Muscle of arm (tissue), 1 donor: ENCODE measurements at regions not wholly inside any gene's neighbourhood (a gene's known extent, or its start where the extent isn't known, plus 50 kb on each side); places are given as distances from the start of the nearest gene placed in this dataset.
A peak's percentile ranks its signal among the peaks of the same experiment; 100 is the strongest.
"Not testable (repeated sequence)": the region's sequence is repeated elsewhere in the genome, so short reads cannot be mapped to it uniquely, and the experiment has no call there.

Experiments used
- DNase-seq: peaks from one replicate; pipeline ENCODE4 v3.0.0-alpha.2; 2013

DNA sequence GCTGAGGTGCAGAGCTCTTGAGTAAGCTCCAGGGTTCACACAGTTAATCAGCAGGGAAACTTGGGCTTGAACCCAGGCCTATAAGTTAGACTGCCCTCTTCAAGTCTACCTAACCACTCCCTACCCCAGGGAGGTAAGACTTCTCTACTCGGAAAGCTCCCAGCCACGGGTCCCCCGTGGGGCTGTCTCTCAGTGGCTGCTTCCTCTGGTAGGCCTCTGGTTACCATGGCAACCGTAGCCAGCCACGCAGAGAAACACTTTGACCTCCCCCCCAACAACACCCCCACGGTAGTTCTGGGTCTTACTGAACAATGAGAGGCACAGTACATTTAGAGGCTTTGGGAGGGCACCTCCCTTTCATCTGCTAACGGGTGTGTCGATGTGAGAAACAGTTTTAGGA, 245.2 kb downstream of the AACS start:
- no peak for DNase-seq

DNA sequence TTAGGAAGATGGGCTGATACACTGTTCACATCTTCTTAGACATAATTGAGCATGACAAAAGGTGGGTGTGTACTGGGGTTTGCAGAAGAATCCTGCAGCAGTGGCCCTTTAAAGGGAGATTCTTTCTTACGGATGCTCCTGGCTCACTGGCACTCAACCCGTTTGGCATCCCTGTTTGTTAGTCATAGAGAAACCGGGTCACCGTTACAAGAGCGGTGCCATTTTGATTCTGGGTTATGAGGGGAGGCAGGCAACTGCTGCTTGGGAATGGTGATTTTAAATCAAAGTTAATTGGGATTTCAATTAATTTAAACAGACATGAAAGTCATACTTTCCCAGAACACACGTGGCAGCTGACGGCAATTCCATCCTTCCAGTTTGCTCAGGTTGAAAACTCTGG, 245.8 kb downstream of the AACS start:
- no peak for DNase-seq

GRCh38 chr12:125312471-125312870, 247.2 kb downstream of the AACS start:
- no peak for DNase-seq

- DNase-seq, result no peak
Measured at GRCh38 chr12:125314051-125314755, 249.0 kb downstream of the AACS start.

DNA sequence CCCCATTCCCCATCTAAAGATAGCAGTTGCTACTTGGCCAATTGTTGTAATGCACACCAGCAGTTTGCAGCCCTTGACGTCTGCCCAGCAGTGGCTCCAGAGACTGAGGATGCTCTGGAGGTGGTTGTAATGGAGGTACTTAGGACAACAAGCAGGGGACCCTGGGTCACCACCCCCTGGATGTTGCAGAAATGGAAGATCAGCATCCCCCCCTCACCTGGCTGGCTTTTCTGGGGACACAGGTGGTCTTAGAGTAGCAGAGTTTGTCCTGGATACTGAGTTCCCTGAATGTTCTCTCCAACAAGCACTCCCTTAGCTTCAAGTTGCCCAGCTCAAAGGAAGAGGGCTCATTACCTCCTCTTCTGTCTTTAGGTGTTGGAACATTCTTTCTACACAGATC, 250.5 kb downstream of the AACS start:
- no peak for DNase-seq

DNA sequence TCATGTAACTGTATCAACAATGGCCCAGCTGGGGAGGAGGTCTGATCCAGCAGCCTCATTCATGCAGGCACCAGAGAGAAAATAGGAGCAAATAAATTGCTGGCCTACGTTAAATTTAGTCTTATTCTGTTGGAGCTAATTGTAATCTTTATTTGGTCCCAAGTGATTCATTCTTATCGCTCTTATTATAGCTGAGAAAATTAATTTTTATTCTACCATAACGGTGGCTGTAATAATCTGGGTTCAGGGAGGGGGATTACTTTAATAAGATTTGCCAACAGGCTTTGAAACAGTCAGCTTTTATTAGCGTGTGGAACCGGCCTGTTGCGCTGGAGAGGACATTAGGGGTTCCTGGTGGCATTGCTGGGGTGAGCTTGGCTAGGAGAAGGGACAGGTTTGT, 254.9 kb downstream of the AACS start:
- no peak for DNase-seq

- no peak for DNase-seq
Measured at GRCh38 chr12:125324861-125325490, 259.7 kb downstream of the AACS start.

GRCh38 chr12:125329239-125330102, 264.2 kb downstream of the AACS start:
- no peak for DNase-seq

GRCh38 chr12:125330645-125331341, 265.6 kb downstream of the AACS start:
- peak; percentile 45 for DNase-seq

DNA sequence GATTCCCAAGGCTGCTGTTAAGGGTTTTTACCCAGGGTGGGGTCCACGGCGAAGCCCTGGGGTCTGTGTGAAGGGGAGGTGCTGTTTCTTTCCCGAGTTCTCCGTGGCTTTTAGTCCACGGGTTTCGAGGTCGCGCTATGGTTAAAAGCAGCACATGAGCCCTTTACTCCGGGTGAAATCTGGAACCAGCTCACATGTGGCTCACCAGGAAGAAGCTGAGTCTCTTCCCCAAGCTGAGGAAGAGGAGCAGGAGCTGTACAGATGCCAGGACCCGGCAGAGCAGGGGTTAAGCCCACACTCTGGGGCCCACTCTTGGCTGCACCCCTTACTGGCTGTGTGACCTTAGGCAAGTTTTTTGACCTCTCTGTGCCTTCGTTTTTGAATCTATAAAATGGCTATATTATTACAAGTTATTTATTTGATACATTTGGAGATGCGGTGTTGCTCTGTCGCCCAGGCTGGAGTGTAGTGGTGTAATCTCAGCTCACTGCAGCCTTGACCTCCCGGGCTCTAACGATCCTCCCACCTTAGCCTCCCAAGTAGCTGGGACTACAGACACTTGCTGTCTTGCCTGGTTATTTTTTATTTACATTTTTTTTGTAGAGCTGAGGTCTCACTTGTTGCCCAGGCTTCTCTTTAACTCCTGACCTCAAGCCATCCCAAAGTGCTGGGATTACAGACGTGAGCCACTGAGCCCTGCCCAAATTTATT, 266.3 kb downstream of the AACS start:
- DNase-seq, result no peak

DNA sequence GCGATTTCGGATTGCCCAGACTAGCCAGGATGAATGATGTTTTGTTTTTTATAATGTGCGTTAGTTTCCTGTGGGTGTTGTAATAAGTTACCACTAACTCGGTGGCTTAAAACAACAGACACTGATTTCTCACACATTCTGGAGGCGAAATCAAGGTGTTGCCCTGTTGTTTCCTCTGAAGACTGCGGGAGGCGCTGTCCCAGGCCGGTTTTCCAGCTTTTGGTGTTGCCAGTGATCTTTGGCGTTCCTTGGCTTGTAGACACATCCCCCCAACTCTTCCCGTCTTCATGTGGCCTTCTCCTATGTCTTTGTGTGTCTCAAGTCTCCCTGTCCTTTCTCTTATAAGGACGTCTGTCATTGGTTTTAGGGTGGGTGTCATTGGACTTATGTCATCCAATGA, 267.7 kb downstream of the AACS start:
- no peak for DNase-seq

GRCh38 chr12:125336246-125336645, 271.0 kb downstream of the AACS start:
- DNase-seq, result no peak

DNA sequence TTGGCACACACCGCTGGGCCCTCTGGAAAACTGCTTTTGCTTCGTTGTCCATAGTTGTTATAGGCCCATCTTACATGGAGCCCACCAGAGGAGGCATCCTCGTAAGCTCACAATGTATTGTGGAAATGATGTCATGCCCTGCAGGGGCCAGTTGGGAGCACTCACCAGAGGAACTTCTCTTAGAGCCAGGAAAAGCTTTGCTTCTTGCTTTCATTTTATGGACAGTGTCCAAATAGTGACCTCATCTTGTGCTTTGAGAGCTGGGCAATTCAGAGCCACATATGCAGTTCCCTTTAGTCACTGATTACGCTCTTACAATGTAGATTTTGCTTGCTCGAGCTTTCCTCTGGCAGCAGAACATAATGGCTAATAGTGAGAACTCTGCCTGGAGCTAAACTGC, 275.6 kb downstream of the AACS start:
- peak; percentile 81 for DNase-seq

DNA sequence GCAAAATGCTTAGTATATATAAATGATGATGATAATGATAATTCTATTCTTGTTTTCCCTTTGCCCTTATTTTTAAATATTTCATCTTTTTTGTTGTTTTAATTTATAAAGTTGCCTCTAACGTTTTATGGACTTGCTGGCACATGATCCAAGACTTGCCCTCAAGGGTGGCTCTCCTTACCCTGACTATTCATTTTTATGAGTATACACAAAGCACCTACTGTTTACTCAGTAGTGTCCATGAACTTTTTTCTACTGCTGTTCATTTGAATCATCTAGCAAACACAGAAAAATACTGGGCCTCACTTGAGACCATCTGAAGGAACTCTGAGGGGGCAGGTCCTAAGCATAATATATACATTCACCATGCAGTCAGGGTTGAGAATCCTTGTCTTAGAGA, 276.2 kb downstream of the AACS start:
- no peak for DNase-seq

GRCh38 chr12:125343649-125344048, 278.4 kb downstream of the AACS start:
- DNase-seq, result no peak

GRCh38 chr12:125346362-125346761, 281.1 kb downstream of the AACS start:
- DNase-seq, result no peak

DNA sequence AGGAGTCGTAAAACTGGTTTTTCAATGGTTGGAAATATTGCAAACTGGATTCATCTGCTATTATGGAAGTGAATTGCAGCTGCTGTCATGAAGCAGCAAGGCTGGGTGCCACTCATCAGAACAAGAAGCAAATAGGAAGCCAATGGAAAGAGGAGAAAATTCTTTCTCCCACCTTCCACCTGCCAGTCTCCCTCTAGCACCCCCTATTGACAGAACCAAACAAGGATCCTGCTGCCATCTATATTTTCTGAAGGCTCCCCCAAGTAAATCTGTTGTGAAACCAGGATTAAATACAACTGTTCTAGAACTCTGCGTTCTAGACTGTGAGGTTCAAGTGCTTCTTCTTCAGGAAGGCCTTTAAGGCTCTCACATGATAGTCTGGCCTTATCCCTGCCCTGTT, 286.6 kb downstream of the AACS start:
- DNase-seq, result no peak

- not testable (repeated sequence) for DNase-seq
Measured at GRCh38 chr12:125353002-125353401, 287.8 kb downstream of the AACS start.

DNA sequence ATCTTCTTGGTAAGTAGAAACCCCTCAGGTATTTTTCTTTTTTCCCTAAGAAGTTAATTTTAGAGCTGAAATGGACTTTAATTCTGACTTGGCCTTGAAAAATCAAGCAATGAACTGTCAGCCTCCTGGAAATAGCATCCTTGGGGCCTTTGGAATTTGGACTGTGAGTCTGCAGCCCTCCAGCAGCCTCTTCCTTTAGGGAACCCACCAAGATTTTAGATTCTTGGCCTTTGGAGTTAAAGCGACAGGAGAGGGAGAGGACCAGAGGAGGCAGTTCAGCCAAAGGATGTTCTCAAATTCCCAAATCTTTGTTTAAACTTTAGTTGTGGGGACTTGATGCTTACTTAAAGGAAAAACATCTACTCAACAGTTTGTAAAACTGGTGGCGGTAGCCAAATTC, 288.6 kb downstream of the AACS start:
- no peak for DNase-seq

GRCh38 chr12:125355614-125356013, 290.4 kb downstream of the AACS start:
- no peak for DNase-seq

GRCh38 chr12:125356111-125356510, 290.9 kb downstream of the AACS start:
- DNase-seq, result no peak

DNA sequence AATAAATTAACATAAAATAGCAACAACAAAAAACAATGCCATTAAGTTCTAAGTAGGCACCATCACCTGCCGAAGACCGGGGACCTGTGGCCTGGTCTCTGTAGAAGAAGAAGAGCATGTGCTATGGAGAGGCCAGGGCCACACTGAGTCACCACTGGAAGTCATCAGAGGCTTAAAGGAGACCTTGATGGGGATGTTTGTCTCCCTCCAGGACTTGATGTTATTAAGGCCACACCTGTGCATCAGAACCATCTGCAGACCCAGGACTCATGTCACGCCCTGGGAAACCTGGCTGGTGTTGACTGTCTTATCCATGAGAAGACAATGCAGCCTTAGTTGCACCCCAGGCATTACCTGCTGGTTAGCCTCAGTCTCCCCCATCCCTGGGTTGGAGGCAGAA, 292.3 kb downstream of the AACS start:
- no peak for DNase-seq
